ENCODE measurements at regions not wholly inside any gene's neighbourhood (a gene's known extent, or its start where the extent isn't known, plus 50 kb on each side); places are given as distances from the start of the nearest gene placed in this dataset.

DNA sequence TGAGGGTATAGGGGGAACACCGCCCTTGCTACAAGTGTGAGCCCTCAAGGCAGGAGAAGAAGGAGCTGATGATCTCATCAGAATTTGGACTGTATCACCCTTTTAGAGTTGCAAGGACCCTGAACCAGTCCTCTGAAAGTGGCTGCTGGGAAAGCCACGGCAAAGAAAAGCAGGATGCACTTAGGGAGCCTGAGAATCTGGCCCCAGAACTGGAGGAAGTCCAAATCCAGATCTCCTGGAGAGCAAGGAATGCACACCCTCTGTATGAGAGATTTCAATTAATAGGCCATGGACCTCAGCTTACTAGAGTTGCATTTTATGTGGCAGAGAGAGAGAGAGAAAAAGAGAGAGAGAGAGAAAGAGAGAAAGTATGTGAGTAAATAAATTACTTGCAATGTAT, 662.9 kb downstream of the CCSER2 start:
- TF ChIP-seq, protein P1, sequence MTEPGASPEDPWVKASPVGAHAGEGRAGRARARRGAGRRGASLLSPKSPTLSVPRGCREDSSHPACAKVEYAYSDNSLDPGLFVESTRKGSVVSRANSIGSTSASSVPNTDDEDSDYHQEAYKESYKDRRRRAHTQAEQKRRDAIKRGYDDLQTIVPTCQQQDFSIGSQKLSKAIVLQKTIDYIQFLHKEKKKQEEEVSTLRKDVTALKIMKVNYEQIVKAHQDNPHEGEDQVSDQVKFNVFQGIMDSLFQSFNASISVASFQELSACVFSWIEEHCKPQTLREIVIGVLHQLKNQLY (CRISPR knock-in tag; IDR thresholded peaks at IDR 0.05): no peak
- TF ChIP-seq, protein P2, sequence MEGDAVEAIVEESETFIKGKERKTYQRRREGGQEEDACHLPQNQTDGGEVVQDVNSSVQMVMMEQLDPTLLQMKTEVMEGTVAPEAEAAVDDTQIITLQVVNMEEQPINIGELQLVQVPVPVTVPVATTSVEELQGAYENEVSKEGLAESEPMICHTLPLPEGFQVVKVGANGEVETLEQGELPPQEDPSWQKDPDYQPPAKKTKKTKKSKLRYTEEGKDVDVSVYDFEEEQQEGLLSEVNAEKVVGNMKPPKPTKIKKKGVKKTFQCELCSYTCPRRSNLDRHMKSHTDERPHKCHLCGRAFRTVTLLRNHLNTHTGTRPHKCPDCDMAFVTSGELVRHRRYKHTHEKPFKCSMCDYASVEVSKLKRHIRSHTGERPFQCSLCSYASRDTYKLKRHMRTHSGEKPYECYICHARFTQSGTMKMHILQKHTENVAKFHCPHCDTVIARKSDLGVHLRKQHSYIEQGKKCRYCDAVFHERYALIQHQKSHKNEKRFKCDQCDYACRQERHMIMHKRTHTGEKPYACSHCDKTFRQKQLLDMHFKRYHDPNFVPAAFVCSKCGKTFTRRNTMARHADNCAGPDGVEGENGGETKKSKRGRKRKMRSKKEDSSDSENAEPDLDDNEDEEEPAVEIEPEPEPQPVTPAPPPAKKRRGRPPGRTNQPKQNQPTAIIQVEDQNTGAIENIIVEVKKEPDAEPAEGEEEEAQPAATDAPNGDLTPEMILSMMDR (IDR thresholded peaks at IDR 0.05): no peak
- TF ChIP-seq, protein P3, sequence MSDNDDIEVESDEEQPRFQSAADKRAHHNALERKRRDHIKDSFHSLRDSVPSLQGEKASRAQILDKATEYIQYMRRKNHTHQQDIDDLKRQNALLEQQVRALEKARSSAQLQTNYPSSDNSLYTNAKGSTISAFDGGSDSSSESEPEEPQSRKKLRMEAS (CRISPR knock-in tag; IDR thresholded peaks at IDR 0.05): no peak
- TF ChIP-seq TP53 (CRISPR knock-in tag; IDR thresholded peaks at IDR 0.05): no peak
- TF ChIP-seq, protein P4, sequence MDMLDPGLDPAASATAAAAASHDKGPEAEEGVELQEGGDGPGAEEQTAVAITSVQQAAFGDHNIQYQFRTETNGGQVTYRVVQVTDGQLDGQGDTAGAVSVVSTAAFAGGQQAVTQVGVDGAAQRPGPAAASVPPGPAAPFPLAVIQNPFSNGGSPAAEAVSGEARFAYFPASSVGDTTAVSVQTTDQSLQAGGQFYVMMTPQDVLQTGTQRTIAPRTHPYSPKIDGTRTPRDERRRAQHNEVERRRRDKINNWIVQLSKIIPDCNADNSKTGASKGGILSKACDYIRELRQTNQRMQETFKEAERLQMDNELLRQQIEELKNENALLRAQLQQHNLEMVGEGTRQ (CRISPR knock-in tag; IDR thresholded peaks at IDR 0.05): no peak
- TF ChIP-seq FOXP1 (CRISPR knock-in tag; IDR thresholded peaks at IDR 0.05; ENCODE audit: borderline replicate concordance): no peak
- TF ChIP-seq FOXK1 (CRISPR knock-in tag; IDR thresholded peaks at IDR 0.05): no peak
- TF ChIP-seq ZNF416 (CRISPR knock-in tag; IDR thresholded peaks at IDR 0.05): no peak
- TF ChIP-seq JUN (CRISPR knock-in tag; IDR thresholded peaks at IDR 0.05): no peak
- TF ChIP-seq, protein P5, sequence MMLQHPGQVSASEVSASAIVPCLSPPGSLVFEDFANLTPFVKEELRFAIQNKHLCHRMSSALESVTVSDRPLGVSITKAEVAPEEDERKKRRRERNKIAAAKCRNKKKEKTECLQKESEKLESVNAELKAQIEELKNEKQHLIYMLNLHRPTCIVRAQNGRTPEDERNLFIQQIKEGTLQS (CRISPR knock-in tag; conservative IDR thresholded peaks at IDR 0.05): no peak
- no peak for TF ChIP-seq NR3C1 (CRISPR knock-in tag; conservative IDR thresholded peaks at IDR 0.05; ENCODE audit: low read depth)
- TF ChIP-seq, protein P6, sequence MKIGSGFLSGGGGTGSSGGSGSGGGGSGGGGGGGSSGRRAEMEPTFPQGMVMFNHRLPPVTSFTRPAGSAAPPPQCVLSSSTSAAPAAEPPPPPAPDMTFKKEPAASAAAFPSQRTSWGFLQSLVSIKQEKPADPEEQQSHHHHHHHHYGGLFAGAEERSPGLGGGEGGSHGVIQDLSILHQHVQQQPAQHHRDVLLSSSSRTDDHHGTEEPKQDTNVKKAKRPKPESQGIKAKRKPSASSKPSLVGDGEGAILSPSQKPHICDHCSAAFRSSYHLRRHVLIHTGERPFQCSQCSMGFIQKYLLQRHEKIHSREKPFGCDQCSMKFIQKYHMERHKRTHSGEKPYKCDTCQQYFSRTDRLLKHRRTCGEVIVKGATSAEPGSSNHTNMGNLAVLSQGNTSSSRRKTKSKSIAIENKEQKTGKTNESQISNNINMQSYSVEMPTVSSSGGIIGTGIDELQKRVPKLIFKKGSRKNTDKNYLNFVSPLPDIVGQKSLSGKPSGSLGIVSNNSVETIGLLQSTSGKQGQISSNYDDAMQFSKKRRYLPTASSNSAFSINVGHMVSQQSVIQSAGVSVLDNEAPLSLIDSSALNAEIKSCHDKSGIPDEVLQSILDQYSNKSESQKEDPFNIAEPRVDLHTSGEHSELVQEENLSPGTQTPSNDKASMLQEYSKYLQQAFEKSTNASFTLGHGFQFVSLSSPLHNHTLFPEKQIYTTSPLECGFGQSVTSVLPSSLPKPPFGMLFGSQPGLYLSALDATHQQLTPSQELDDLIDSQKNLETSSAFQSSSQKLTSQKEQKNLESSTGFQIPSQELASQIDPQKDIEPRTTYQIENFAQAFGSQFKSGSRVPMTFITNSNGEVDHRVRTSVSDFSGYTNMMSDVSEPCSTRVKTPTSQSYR (CRISPR knock-in tag; IDR thresholded peaks at IDR 0.05): no peak
- TF ChIP-seq, protein P7, sequence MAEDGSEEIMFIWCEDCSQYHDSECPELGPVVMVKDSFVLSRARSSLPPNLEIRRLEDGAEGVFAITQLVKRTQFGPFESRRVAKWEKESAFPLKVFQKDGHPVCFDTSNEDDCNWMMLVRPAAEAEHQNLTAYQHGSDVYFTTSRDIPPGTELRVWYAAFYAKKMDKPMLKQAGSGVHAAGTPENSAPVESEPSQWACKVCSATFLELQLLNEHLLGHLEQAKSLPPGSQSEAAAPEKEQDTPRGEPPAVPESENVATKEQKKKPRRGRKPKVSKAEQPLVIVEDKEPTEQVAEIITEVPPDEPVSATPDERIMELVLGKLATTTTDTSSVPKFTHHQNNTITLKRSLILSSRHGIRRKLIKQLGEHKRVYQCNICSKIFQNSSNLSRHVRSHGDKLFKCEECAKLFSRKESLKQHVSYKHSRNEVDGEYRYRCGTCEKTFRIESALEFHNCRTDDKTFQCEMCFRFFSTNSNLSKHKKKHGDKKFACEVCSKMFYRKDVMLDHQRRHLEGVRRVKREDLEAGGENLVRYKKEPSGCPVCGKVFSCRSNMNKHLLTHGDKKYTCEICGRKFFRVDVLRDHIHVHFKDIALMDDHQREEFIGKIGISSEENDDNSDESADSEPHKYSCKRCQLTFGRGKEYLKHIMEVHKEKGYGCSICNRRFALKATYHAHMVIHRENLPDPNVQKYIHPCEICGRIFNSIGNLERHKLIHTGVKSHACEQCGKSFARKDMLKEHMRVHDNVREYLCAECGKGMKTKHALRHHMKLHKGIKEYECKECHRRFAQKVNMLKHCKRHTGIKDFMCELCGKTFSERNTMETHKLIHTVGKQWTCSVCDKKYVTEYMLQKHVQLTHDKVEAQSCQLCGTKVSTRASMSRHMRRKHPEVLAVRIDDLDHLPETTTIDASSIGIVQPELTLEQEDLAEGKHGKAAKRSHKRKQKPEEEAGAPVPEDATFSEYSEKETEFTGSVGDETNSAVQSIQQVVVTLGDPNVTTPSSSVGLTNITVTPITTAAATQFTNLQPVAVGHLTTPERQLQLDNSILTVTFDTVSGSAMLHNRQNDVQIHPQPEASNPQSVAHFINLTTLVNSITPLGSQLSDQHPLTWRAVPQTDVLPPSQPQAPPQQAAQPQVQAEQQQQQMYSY (CRISPR knock-in tag; IDR thresholded peaks at IDR 0.05): no peak

All from WTC11 (cell line).